Fibroblast of lung (primary cell): ENCODE measurements at regions not wholly inside any gene's neighbourhood (a gene's known extent, or its start where the extent isn't known, plus 50 kb on each side); places are given as distances from the start of the nearest gene placed in this dataset.

Experiments used
- EZH2 ChIP-seq: IDR thresholded peaks from 2 replicates; pipeline ENCODE4 v1.5.1; 2012; ENCODE audit warnings: low read length, control low read depth, mild to moderate bottlenecking; ENCODE audit errors: missing control alignments
- TF ChIP-seq, protein P1 (sequence below), 2 donors: IDR thresholded peaks in 1 of 2; conservative IDR thresholded peaks in 1 of 2; 1 replicate in 1 of 2; 2 replicates in 1 of 2; pipeline ENCODE4 v1.5.1; 2011 to 2012; ENCODE audit warnings: low read length in 2 of 2, control low read depth in 1 of 2, inconsistent platforms in 1 of 2, low read depth in 1 of 2, mild to moderate bottlenecking in 1 of 2

DNA sequence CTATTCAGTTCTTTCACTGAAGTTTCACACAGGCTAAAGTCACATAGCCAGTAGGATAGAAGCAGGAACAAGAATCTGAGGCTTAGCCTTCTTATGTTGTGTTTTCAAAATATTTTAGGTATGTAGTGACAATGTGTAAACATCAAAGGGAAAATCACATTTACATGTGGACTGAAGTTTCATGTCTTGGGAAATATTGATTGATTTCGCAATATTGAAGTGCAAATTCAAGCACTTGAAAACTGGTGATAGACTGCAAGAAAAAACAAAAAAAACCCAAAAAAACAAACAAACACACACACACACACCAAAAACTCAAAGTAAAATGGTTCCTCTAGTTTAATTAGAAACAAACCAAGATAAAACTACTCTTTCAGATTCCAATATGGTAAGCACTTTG, 773.3 kb downstream of the PDCD6IP start:
- TF ChIP-seq, protein P1, sequence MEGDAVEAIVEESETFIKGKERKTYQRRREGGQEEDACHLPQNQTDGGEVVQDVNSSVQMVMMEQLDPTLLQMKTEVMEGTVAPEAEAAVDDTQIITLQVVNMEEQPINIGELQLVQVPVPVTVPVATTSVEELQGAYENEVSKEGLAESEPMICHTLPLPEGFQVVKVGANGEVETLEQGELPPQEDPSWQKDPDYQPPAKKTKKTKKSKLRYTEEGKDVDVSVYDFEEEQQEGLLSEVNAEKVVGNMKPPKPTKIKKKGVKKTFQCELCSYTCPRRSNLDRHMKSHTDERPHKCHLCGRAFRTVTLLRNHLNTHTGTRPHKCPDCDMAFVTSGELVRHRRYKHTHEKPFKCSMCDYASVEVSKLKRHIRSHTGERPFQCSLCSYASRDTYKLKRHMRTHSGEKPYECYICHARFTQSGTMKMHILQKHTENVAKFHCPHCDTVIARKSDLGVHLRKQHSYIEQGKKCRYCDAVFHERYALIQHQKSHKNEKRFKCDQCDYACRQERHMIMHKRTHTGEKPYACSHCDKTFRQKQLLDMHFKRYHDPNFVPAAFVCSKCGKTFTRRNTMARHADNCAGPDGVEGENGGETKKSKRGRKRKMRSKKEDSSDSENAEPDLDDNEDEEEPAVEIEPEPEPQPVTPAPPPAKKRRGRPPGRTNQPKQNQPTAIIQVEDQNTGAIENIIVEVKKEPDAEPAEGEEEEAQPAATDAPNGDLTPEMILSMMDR (conservative IDR thresholded peaks at IDR 0.05 in 1 of 2, IDR thresholded peaks at IDR 0.05 in 1 of 2; ENCODE audit: low read depth in 1 of 2, low read length in 2 of 2), result no peak
- no peak for TF ChIP-seq EZH2
